Endothelial cell of umbilical vein (primary cell): ENCODE measurements at regions not wholly inside any gene's neighbourhood (a gene's known extent, or its start where the extent isn't known, plus 50 kb on each side); places are given as distances from the start of the nearest gene placed in this dataset.

Source experiments
- EZH2 ChIP-seq: IDR thresholded peaks from 2 replicates; pipeline ENCODE4 v1.6.1; 2012; ENCODE audit warnings: borderline replicate concordance, low read depth, mild to moderate bottlenecking, moderate library complexity, low read length, inconsistent platforms; ENCODE audit not compliant: severe bottlenecking
- FOS ChIP-seq: IDR thresholded peaks from 2 replicates; pipeline ENCODE4 v1.6.1; 2011; ENCODE audit warnings: mild to moderate bottlenecking, low read length, moderate library complexity, borderline replicate concordance; ENCODE audit not compliant: insufficient read depth
- GATA2 ChIP-seq: IDR thresholded peaks from 2 replicates; pipeline ENCODE4 v1.7.0; 2011; ENCODE audit warnings: low read depth, mild to moderate bottlenecking, moderate library complexity, mixed read lengths, low read length; ENCODE audit not compliant: insufficient read length, insufficient read depth
- JUN ChIP-seq: IDR thresholded peaks from 2 replicates; pipeline ENCODE4 v1.6.1; 2011; ENCODE audit warnings: borderline replicate concordance, low read depth; ENCODE audit not compliant: insufficient read length, insufficient read depth
- MYC ChIP-seq: IDR thresholded peaks from one replicate; pipeline ENCODE4 v1.6.1; 2011; ENCODE audit warnings: mild to moderate bottlenecking, low read depth, low read length
- POLR2A ChIP-seq: IDR thresholded peaks from 2 replicates; pipeline ENCODE4 v1.6.1; 2012; ENCODE audit warnings: low read depth, mild to moderate bottlenecking, control low read depth, low read length
- POLR2AphosphoS5 ChIP-seq: IDR thresholded peaks from 2 replicates; pipeline ENCODE4 v1.6.1; 2012; ENCODE audit warnings: low read depth, mild to moderate bottlenecking, control low read depth, low read length, moderate library complexity; ENCODE audit not compliant: insufficient read depth
- TF ChIP-seq, protein P1 (sequence below), 2 donors: IDR thresholded peaks; 1 replicate in 1 of 2; 2 replicates in 1 of 2; pipeline ENCODE4 v1.5.1; 2011; ENCODE audit warnings: low read length in 2 of 2, mild to moderate bottlenecking in 2 of 2, moderate library complexity in 2 of 2, control low read depth in 1 of 2, inconsistent platforms in 1 of 2, low read depth in 1 of 2; ENCODE audit not compliant: insufficient read depth in 1 of 2; ENCODE audit errors: extremely low read depth in 1 of 2
- TF ChIP-seq, protein P2 (sequence below): IDR thresholded peaks from 2 replicates; pipeline ENCODE4 v1.6.1; 2011; ENCODE audit not compliant: insufficient read depth, insufficient read length

DNA sequence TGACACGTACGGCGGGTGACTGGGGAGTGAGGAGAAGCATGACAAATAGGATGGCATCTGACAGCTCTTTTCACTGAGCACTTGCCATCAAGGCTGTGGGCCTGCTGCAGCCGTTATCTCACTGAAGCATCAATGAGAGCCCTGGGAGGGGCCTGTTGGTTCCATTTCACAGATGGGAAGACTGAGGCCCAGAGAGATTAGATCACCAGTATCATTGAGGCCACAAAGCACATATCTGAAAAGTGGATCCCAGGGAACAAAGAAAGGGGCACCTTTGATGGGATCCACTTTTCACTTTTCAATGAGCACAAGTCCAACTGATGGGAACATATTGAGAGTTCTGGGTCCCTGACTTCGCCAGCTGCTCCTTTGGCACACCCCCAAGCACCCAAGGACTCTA, 144.4 kb upstream of the LHX1 start:
- TF ChIP-seq, protein P1, sequence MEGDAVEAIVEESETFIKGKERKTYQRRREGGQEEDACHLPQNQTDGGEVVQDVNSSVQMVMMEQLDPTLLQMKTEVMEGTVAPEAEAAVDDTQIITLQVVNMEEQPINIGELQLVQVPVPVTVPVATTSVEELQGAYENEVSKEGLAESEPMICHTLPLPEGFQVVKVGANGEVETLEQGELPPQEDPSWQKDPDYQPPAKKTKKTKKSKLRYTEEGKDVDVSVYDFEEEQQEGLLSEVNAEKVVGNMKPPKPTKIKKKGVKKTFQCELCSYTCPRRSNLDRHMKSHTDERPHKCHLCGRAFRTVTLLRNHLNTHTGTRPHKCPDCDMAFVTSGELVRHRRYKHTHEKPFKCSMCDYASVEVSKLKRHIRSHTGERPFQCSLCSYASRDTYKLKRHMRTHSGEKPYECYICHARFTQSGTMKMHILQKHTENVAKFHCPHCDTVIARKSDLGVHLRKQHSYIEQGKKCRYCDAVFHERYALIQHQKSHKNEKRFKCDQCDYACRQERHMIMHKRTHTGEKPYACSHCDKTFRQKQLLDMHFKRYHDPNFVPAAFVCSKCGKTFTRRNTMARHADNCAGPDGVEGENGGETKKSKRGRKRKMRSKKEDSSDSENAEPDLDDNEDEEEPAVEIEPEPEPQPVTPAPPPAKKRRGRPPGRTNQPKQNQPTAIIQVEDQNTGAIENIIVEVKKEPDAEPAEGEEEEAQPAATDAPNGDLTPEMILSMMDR (IDR thresholded peaks at IDR 0.05; ENCODE audit: extremely low read depth in 1 of 2, insufficient read depth in 1 of 2, low read depth in 1 of 2, low read length in 2 of 2): no peak
- TF ChIP-seq EZH2 (no peak), POLR2A (no peak), JUN (no peak), POLR2AphosphoS5 (no peak), GATA2 (no peak), MYC (no peak), FOS (no peak)
- TF ChIP-seq, protein P2, sequence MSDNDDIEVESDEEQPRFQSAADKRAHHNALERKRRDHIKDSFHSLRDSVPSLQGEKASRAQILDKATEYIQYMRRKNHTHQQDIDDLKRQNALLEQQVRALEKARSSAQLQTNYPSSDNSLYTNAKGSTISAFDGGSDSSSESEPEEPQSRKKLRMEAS: no peak
